Nephron (organoid): ENCODE measurements at regions not wholly inside any gene's neighbourhood (a gene's known extent, or its start where the extent isn't known, plus 50 kb on each side); places are given as distances from the start of the nearest gene placed in this dataset.

ENCODE experiments used
- H3K27ac Mint-ChIP-seq, 3 experiments: 2 replicates each; pipeline ENCODE4 v1.8.0; 2020; ENCODE audit warnings: mixed read lengths in 3 of 3, mild to moderate bottlenecking in 2 of 3, moderate library complexity in 1 of 3
- H3K27me3 Mint-ChIP-seq: 2 replicates; pipeline ENCODE4 v1.8.0; 2021; ENCODE audit warnings: low read depth, mild to moderate bottlenecking, moderate library complexity, mixed read lengths
- H3K36me3 Mint-ChIP-seq: 2 replicates; pipeline ENCODE4 v1.8.0; 2020; ENCODE audit warnings: low read depth, mixed read lengths
- H3K4me1 Mint-ChIP-seq: 2 replicates; pipeline ENCODE4 v1.8.0; 2020; ENCODE audit warnings: mixed read lengths
- H3K4me3 Mint-ChIP-seq, 3 experiments: 2 replicates each; pipeline ENCODE4 v1.8.0; 2020; ENCODE audit warnings: mild to moderate bottlenecking in 3 of 3, mixed read lengths in 3 of 3, moderate library complexity in 2 of 3
- H3K9me3 Mint-ChIP-seq: 2 replicates; pipeline ENCODE4 v1.8.0; 2020; ENCODE audit warnings: mixed read lengths
- CTCF ChIP-seq, 3 experiments: fragments of 200-600 bp; sonication (generic); IDR thresholded peaks; one replicate each; pipeline ENCODE4 v1.5.0; 2021; ENCODE audit warnings: antibody characterized with exemption in 3 of 3; ENCODE audit not compliant: unreplicated experiment in 3 of 3

- peaks cover 53% of the 10 kb centered on the region for H3K4me1 Mint-ChIP-seq
- H3K36me3 Mint-ChIP-seq = no peaks in the 10 kb centered on the region
- no peak overlapping the region for H3K4me3 Mint-ChIP-seq
- peaks cover 4% of the 10 kb centered on the region for H3K9me3 Mint-ChIP-seq
- TF ChIP-seq CTCF (IDR thresholded peaks at IDR 0.05; ENCODE audit: unreplicated experiment in 3 of 3) = no peak
- peaks cover 10% of the 10 kb centered on the region for H3K27me3 Mint-ChIP-seq
- peak overlapping the region; percentile 68 to 83 (median 81) for H3K27ac Mint-ChIP-seq
These were observed 142.8 kb downstream of the SCARB1 start for GRCh38 chr12:124720681-124721500.

- peaks cover 10% of the 10 kb centered on the region for H3K27me3 Mint-ChIP-seq
- peak in 1 of 3 experiments; percentile 27 for TF ChIP-seq CTCF (IDR thresholded peaks at IDR 0.05; ENCODE audit: unreplicated experiment in 3 of 3)
- peaks cover 55% of the 10 kb centered on the region for H3K4me1 Mint-ChIP-seq
- no peaks in the 10 kb centered on the region for H3K36me3 Mint-ChIP-seq
- peaks cover 4% of the 10 kb centered on the region for H3K9me3 Mint-ChIP-seq
- peak overlapping the region in 2 of 3 experiments; percentile 1 to 22 for H3K4me3 Mint-ChIP-seq
- peak overlapping the region; percentile 68 to 83 (median 81) for H3K27ac Mint-ChIP-seq
These were observed 143.5 kb downstream of the SCARB1 start for GRCh38 chr12:124720004-124720680.

GRCh38 chr12:124719231-124719630, 144.4 kb downstream of the SCARB1 start:
- peaks cover 10% of the 10 kb centered on the region for H3K27me3 Mint-ChIP-seq
- H3K27ac Mint-ChIP-seq = peak overlapping the region in 1 of 3 experiments; percentile 81
- H3K4me1 Mint-ChIP-seq = peaks cover 59% of the 10 kb centered on the region
- no peaks in the 10 kb centered on the region for H3K36me3 Mint-ChIP-seq
- H3K9me3 Mint-ChIP-seq = peaks cover 4% of the 10 kb centered on the region
- TF ChIP-seq CTCF (IDR thresholded peaks at IDR 0.05; ENCODE audit: unreplicated experiment in 3 of 3) = no peak
- H3K4me3 Mint-ChIP-seq = no peak overlapping the region

GRCh38 chr12:124718458-124718857, 145.2 kb downstream of the SCARB1 start:
- Mint-ChIP-seq H3K4me3 (no peak overlapping the region), H3K36me3 (no peaks in the 10 kb centered on the region), H3K4me1 (peaks cover 65% of the 10 kb centered on the region), H3K27me3 (peaks cover 10% of the 10 kb centered on the region), H3K9me3 (peaks cover 4% of the 10 kb centered on the region), H3K27ac (peak overlapping the region in 1 of 3 experiments; percentile 40)
- TF ChIP-seq CTCF (IDR thresholded peaks at IDR 0.05; ENCODE audit: unreplicated experiment in 3 of 3) = no peak

- peak overlapping the region in 1 of 3 experiments; percentile 40 for H3K27ac Mint-ChIP-seq
- no peak for TF ChIP-seq CTCF (IDR thresholded peaks at IDR 0.05; ENCODE audit: unreplicated experiment in 3 of 3)
- H3K27me3 Mint-ChIP-seq = peaks cover 13% of the 10 kb centered on the region
- no peaks in the 10 kb centered on the region for H3K36me3 Mint-ChIP-seq
- H3K4me1 Mint-ChIP-seq = peaks cover 69% of the 10 kb centered on the region
- peaks cover 1% of the 10 kb centered on the region for H3K9me3 Mint-ChIP-seq
- H3K4me3 Mint-ChIP-seq = no peak overlapping the region
These were observed 145.6 kb downstream of the SCARB1 start for GRCh38 chr12:124718036-124718435.
